ENCODE measurements at regions not wholly inside any gene's neighbourhood (a gene's known extent, or its start where the extent isn't known, plus 50 kb on each side); places are given as distances from the start of the nearest gene placed in this dataset.
A peak's percentile ranks its signal among the peaks of the same experiment; 100 is the strongest.

DNA sequence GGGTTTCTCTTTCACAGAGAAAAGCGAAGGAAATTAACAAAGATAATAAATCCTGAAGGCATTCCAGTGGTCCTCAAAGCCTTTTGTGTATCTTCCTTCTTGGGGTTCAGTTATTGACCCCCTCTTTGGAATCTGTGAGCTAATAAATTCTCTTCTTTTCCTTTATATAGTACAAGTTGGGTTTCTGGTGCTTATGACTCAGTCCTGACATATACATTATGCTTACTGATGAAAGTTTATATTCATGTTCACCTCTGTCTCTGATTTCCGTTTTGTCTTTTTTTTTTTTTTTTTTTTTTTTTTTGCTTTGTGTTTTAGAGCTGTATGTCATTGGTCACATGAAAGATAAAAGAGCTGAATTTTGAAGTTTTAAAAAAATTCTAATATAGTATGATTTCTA, 230.7 kb upstream of the RBMS3 start:
- Histone ChIP-seq H3K4me1 (no peaks in the 10 kb centered on the region), H3K36me3 (ENCODE audit: insufficient read depth in 1 of 2, low read depth in 1 of 2) (no peaks in the 10 kb centered on the region), H3K27ac (no peak overlapping the region), H3K27me3 (ENCODE audit: insufficient read depth in 3 of 3, low read length in 2 of 3) (no peaks in the 10 kb centered on the region), H3K4me3 (no peak overlapping the region), H3K9me3 (no peaks in the 10 kb centered on the region)
- no peak for ATAC-seq
- WGBS, 3 donors: 80 to 91% (median 86%) methylated on average over 2 of the region's 2 CpGs
- intact Hi-C loops (cut with DNase I): no loop called here
- DNase-seq: no peak
- TF ChIP-seq, protein P1, sequence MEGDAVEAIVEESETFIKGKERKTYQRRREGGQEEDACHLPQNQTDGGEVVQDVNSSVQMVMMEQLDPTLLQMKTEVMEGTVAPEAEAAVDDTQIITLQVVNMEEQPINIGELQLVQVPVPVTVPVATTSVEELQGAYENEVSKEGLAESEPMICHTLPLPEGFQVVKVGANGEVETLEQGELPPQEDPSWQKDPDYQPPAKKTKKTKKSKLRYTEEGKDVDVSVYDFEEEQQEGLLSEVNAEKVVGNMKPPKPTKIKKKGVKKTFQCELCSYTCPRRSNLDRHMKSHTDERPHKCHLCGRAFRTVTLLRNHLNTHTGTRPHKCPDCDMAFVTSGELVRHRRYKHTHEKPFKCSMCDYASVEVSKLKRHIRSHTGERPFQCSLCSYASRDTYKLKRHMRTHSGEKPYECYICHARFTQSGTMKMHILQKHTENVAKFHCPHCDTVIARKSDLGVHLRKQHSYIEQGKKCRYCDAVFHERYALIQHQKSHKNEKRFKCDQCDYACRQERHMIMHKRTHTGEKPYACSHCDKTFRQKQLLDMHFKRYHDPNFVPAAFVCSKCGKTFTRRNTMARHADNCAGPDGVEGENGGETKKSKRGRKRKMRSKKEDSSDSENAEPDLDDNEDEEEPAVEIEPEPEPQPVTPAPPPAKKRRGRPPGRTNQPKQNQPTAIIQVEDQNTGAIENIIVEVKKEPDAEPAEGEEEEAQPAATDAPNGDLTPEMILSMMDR (IDR thresholded peaks at IDR 0.05): no peak

DNA sequence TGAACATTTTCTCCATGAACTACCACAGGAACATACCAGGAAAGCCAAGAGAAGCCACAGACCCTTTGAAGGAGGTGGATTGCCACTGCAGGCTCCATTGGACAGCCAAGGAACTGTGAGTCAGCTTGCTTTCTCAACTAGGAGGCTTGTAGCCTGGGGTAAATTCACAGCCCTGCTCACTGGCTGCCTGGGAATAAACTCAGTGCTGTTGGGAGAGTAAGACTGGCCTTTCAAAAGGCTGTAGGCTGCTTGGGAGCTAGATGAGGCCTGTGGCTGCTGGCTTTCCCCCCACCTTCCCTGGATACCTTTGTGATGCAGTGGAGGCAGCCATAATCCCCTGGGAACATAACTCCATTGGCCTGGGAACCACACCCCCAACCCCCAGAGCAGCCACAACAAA, 223.5 kb upstream of the RBMS3 start:
- Histone ChIP-seq H3K36me3 (ENCODE audit: insufficient read depth in 1 of 2, low read depth in 1 of 2) (no peaks in the 10 kb centered on the region), H3K4me3 (no peak overlapping the region), H3K4me1 (no peaks in the 10 kb centered on the region), H3K27me3 (ENCODE audit: insufficient read depth in 3 of 3, low read length in 2 of 3) (no peaks in the 10 kb centered on the region), H3K27ac (no peak overlapping the region), H3K9me3 (peaks cover 7% of the 10 kb centered on the region)
- ATAC-seq: no peak
- intact Hi-C loops (cut with DNase I): no loop called here
- no peak for DNase-seq
- TF ChIP-seq, protein P1 (IDR thresholded peaks at IDR 0.05): no peak

DNA sequence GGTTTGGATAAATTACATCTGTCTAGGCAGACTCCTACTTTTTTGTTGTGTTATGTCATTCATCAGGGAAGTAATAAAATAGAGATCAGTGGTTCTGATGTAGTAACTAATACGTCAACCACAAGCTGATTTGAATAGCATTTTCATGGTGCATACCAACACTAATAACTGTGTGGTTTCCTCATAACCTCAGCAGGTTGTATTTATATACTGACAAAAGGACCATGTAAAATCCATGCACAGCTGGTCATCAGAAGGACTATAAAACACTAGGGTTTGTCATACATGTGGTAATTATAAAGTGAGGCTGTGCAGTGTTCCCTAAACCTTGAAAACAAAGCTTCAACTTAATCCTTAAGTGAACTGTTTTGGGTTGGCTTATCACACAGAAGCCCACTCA, 216.8 kb upstream of the RBMS3 start:
- H3K4me1 ChIP-seq: peaks cover 29% of the 10 kb centered on the region
- ATAC-seq: peak in 1 of 4 donors; percentile 60
- no peaks in the 10 kb centered on the region for H3K36me3 ChIP-seq (ENCODE audit: insufficient read depth in 1 of 2, low read depth in 1 of 2)
- no peaks in the 10 kb centered on the region for H3K27me3 ChIP-seq (ENCODE audit: insufficient read depth in 3 of 3, low read length in 2 of 3)
- H3K27ac ChIP-seq: peak overlapping the region; percentile 68
- TF ChIP-seq, protein P1 (IDR thresholded peaks at IDR 0.05): no peak
- H3K4me3 ChIP-seq: no peak overlapping the region
- WGBS, 3 donors: 25 to 43% (median 25%) methylated on average over 1 of the region's 1 CpG
- DNase-seq: no peak
- peaks cover 7% of the 10 kb centered on the region for H3K9me3 ChIP-seq
- intact Hi-C loops (cut with DNase I): no loop called here

DNA sequence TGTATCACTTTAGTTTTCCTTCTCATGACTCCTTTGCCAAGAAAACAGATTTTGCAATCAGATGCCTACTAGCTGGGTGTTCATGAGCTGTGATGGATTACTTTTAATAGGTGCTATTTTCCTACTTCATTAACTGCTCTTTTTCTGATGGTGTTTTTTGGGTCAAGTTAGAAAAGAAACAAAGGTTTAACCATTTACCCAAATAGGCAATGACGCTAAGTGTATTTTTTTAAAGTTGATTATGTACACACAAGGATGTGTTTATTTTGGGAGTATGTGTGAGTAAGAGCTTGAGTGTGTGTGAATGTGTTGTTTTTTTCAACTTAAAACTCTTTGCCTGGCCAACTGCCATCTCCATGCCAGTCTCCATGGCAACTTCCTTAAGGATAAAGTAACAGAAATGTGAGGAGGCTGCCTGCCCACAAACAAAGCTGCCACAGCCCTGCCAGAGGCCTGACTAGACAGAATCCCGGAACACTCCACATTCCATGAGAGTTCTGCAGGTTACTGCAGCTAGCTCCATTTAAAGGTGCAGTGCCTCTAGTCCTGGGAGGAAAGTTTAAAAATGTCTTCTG, 215.6 kb upstream of the RBMS3 start:
- peak overlapping the region; percentile 68 for H3K27ac ChIP-seq
- ATAC-seq (peak; percentile 93 to 97 (median 95)), DNase-seq (peak; percentile 60 to 66)
- H3K9me3 ChIP-seq: no peaks in the 10 kb centered on the region
- intact Hi-C loops (cut with DNase I): no loop called here
- H3K27me3 ChIP-seq (ENCODE audit: insufficient read depth in 3 of 3, low read length in 2 of 3): no peaks in the 10 kb centered on the region
- WGBS, 3 donors: 10 to 17% (median 15%) methylated on average over 2 of the region's 2 CpGs
- H3K4me3 ChIP-seq: no peak overlapping the region
- TF ChIP-seq, protein P1 (IDR thresholded peaks at IDR 0.05): no peak
- no peaks in the 10 kb centered on the region for H3K36me3 ChIP-seq (ENCODE audit: insufficient read depth in 1 of 2, low read depth in 1 of 2)
- peaks cover 29% of the 10 kb centered on the region for H3K4me1 ChIP-seq

DNA sequence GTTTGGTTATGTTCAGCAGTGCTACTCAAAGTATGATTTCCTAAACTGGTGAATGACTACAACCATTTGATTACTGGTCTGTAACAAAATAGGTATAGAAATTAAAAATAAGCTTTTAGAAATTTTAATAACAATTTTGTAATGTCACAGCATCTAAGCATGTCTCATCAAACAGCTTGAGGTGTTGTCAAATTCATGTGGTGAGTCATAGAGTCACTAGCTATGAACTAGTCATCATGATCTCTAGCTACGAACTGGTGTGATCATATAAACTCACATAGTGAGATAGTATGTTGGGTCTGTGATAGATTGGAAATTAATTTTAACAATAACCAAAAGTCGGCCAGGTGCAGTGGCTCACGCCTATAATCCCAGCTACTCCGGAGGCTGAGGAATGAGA, 213.9 kb upstream of the RBMS3 start:
- Histone ChIP-seq H3K9me3 (no peaks in the 10 kb centered on the region), H3K27me3 (ENCODE audit: insufficient read depth in 3 of 3, low read length in 2 of 3) (no peaks in the 10 kb centered on the region), H3K36me3 (ENCODE audit: insufficient read depth in 1 of 2, low read depth in 1 of 2) (no peaks in the 10 kb centered on the region), H3K4me1 (peaks cover 29% of the 10 kb centered on the region), H3K27ac (peak overlapping the region; percentile 68), H3K4me3 (no peak overlapping the region)
- peak; percentile 44 to 62 (median 56) for ATAC-seq
- 83 to 93% (median 88%) methylated on average over 4 of the region's 4 CpGs for WGBS, 3 donors
- TF ChIP-seq, protein P1 (IDR thresholded peaks at IDR 0.05): no peak
- intact Hi-C loops (cut with DNase I): no loop called here
- DNase-seq: no peak

All from psoas muscle (tissue), 7 donors.